Common myeloid progenitor, CD34-positive (primary cell): ENCODE measurements at regions not wholly inside any gene's neighbourhood (a gene's known extent, or its start where the extent isn't known, plus 50 kb on each side); places are given as distances from the start of the nearest gene placed in this dataset.

Experiments used
- CTCF ChIA-PET: fragments of 350-600 bp; sonication (Branson Sonifier 250); formaldehyde crosslinking; loops from one replicate; lab custom pipeline; 2021; ENCODE audit warnings: antibody characterized with exemption; lab: Charles Lee
- POLR2A ChIA-PET: fragments of 350-600 bp; sonication (Branson Sonifier 250); formaldehyde crosslinking; loops from one replicate; lab custom pipeline; 2021; ENCODE audit warnings: antibody characterized with exemption; lab: Charles Lee
- DNase-seq, 3 donors: peaks; one replicate each; pipeline versions ENCODE4 v3.0.0 to v3.0.0-alpha.2; 2013
- H3K27ac ChIP-seq, 2 experiments: 1 replicate in 1 of 2; 2 replicates in 1 of 2; pipeline ENCODE4 v1.7.0; 2013; ENCODE audit warnings: inconsistent platforms in 2 of 2, low read length in 2 of 2, mild to moderate bottlenecking in 2 of 2, low read depth in 1 of 2, moderate library complexity in 1 of 2; ENCODE audit not compliant: severe bottlenecking in 2 of 2, insufficient read depth in 1 of 2, poor library complexity in 1 of 2
- H3K27me3 ChIP-seq, 5 experiments: replicated peaks in 2 of 5; 1 replicate in 3 of 5; 2 replicates in 2 of 5; pipeline versions ENCODE4 v1.6.1 to v1.7.0; 2013; ENCODE audit warnings: low read length in 4 of 5, mild to moderate bottlenecking in 2 of 5, moderate library complexity in 2 of 5, inconsistent platforms in 1 of 5; ENCODE audit not compliant: insufficient read depth in 5 of 5, control insufficient read depth in 4 of 5
- H3K36me3 ChIP-seq, 4 experiments: 1 replicate in 2 of 4; 2 replicates in 2 of 4; pipeline versions ENCODE4 v1.6.1 to v1.7.0; 2013; ENCODE audit warnings: low read length in 3 of 4, control low read depth in 1 of 4, mild to moderate bottlenecking in 1 of 4; ENCODE audit not compliant: control insufficient read depth in 4 of 4, insufficient read depth in 4 of 4
- H3K4me1 ChIP-seq, 4 experiments: 1 replicate in 3 of 4; 2 replicates in 1 of 4; pipeline versions ENCODE4 v1.6.1 to v1.7.1; 2013; ENCODE audit warnings: low read length in 3 of 4, mild to moderate bottlenecking in 3 of 4, control low read depth in 1 of 4, inconsistent platforms in 1 of 4, moderate library complexity in 1 of 4; ENCODE audit not compliant: control insufficient read depth in 4 of 4, insufficient read depth in 4 of 4; ENCODE audit errors: control extremely low read depth in 1 of 4
- H3K4me3 ChIP-seq, 7 experiments: 1 replicate in 4 of 7; 2 replicates in 3 of 7; pipeline versions ENCODE4 v1.5.1 to v1.7.0; 2013; ENCODE audit warnings: mild to moderate bottlenecking in 7 of 7, low read length in 6 of 7, moderate library complexity in 6 of 7, inconsistent platforms in 2 of 7, low read depth in 2 of 7, control low read depth in 1 of 7; ENCODE audit not compliant: insufficient read depth in 4 of 7, control insufficient read depth in 1 of 7; ENCODE audit errors: extremely low read depth in 1 of 7
- H3K9me3 ChIP-seq, 5 experiments: 1 replicate in 4 of 5; 2 replicates in 1 of 5; pipeline versions ENCODE4 v1.6.1 to v1.7.1; 2013; ENCODE audit warnings: low read length in 4 of 5, mild to moderate bottlenecking in 2 of 5, inconsistent platforms in 1 of 5, low read depth in 1 of 5, moderate library complexity in 1 of 5; ENCODE audit not compliant: control insufficient read depth in 4 of 5, insufficient read depth in 2 of 5; ENCODE audit errors: control extremely low read depth in 1 of 5
- WGBS: methylation state at CpG from one replicate; pipeline ENCODE4 v1.1.5; 2013; ENCODE audit not compliant: insufficient coverage; 5-methylcytosine and 5-hydroxymethylcytosine counted together

DNA sequence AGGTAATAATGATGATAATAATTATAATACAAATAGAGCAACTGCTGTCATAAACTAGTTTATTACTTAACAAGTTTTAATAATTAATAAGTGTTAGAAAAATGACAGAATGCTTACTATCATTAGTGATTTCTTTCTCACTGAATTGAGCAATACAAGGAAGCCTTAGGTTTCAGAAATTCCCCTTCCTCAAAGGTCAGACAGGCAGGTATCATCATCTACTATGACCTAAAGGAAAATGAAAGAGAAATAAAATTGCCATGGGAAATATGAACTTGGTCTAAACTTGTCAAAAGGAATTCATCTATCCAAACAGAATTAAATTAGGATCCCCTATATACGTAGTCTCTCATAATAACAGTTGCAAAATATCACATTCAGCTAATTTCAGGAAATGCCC is 56.3 kb upstream of the SLC7A11 start:
- ChIA-PET CTCF (no interaction called here), POLR2A (interaction anchor here (0.6 kb wide), 1 partner anchor 949 kb away, joined by 5 read pairs; no protein-coding TSS in a partner anchor)
- no peak overlapping the region for H3K27ac ChIP-seq
- H3K4me3 ChIP-seq, result peak overlapping the region in 1 of 7 experiments; percentile 42
- H3K4me1 ChIP-seq, result no peaks in the 10 kb centered on the region
- peaks cover 0 to 2% (median 0%) of the 10 kb centered on the region in 5 experiments for H3K27me3 ChIP-seq
- no peaks in the 10 kb centered on the region for H3K36me3 ChIP-seq
- H3K9me3 ChIP-seq, result peaks cover 0 to 2% (median 0%) of the 10 kb centered on the region in 5 experiments
- 100% methylated on average over 1 of the region's 1 CpG for WGBS
- no peak for DNase-seq

DNA sequence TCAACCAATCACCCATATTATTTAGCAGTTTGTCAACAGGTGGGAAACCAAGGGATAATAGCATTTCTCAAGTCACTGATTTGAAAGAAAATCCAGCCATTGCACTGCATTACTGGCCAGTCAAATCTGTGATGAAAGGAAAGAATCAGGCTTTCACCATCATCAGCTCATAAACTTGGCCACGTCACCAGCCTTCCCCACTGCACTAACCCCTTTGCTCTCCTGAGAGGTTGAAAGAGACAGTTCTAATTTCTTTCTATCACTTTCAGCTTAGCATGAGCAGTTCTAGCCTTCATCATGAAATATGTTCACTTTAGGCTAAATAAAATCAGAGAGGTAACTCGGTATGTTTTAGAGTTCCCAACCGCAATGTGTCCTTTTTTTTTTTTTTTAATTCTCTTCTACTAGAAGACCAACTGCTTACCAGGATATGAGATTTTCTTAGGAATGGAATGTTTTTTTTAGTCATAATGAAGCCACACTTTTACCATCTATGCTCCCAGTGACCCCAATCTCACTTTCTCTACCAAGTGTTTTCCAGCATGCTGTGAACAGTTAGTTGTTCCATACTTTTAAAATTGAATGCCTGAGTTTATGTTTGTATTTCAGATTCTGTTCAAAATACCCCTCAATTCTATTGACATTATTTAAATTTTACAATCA is 55.7 kb upstream of the SLC7A11 start:
- 100% methylated on average over 1 of the region's 3 CpGs for WGBS
- Histone ChIP-seq H3K4me1 (no peaks in the 10 kb centered on the region), H3K36me3 (no peaks in the 10 kb centered on the region), H3K4me3 (no peak overlapping the region), H3K27ac (no peak overlapping the region), H3K9me3 (no peaks in the 10 kb centered on the region), H3K27me3 (peaks cover 0 to 2% (median 0%) of the 10 kb centered on the region in 5 experiments)
- ChIA-PET CTCF (no interaction called here), POLR2A (no interaction called here)
- no peak for DNase-seq

GRCh38 chr4:138292321-138292720 is 50.2 kb upstream of the SLC7A11 start:
- CTCF ChIA-PET, result no interaction called here
- peaks cover 0 to 2% (median 0%) of the 10 kb centered on the region in 5 experiments for H3K27me3 ChIP-seq
- H3K9me3 ChIP-seq, result no peaks in the 10 kb centered on the region
- H3K4me1 ChIP-seq, result no peaks in the 10 kb centered on the region
- POLR2A ChIA-PET, result no interaction called here
- no peaks in the 10 kb centered on the region for H3K36me3 ChIP-seq
- H3K27ac ChIP-seq, result no peak overlapping the region
- no peak overlapping the region for H3K4me3 ChIP-seq
- no peak for DNase-seq
- WGBS, result no CpG with 5 or more reads among the region's 3 CpGs
